IgD-negative memory B cell (primary cell): ENCODE measurements at regions not wholly inside any gene's neighbourhood (a gene's known extent, or its start where the extent isn't known, plus 50 kb on each side); places are given as distances from the start of the nearest gene placed in this dataset.
"Not testable (repeated sequence)": the region's sequence is repeated elsewhere in the genome, so short reads cannot be mapped to it uniquely, and the experiment has no call there.

Source experiments
- H3K27ac Mint-ChIP-seq, 3 donors: one replicate each; pipeline ENCODE4 v1.8.0; 2020 to 2022; ENCODE audit warnings: mild to moderate bottlenecking in 3 of 3, mixed read lengths in 3 of 3, moderate library complexity in 1 of 3
- H3K27me3 Mint-ChIP-seq: one replicate; pipeline ENCODE4 v1.8.0; 2021; ENCODE audit warnings: mixed read lengths
- H3K36me3 Mint-ChIP-seq: one replicate; pipeline ENCODE4 v1.8.0; 2020; ENCODE audit warnings: mild to moderate bottlenecking, mixed read lengths
- H3K4me1 Mint-ChIP-seq, 3 donors: one replicate each; pipeline ENCODE4 v1.8.0; 2020 to 2022; ENCODE audit warnings: mixed read lengths in 3 of 3, mild to moderate bottlenecking in 1 of 3
- H3K4me3 Mint-ChIP-seq, 4 donors: one replicate each; pipeline ENCODE4 v1.8.0; 2020 to 2022; ENCODE audit warnings: mild to moderate bottlenecking in 4 of 4, mixed read lengths in 4 of 4, moderate library complexity in 3 of 4
- H3K9me3 Mint-ChIP-seq, 3 donors: one replicate each; pipeline ENCODE4 v1.8.0; 2020 to 2021; ENCODE audit warnings: mixed read lengths in 3 of 3, mild to moderate bottlenecking in 1 of 3

DNA sequence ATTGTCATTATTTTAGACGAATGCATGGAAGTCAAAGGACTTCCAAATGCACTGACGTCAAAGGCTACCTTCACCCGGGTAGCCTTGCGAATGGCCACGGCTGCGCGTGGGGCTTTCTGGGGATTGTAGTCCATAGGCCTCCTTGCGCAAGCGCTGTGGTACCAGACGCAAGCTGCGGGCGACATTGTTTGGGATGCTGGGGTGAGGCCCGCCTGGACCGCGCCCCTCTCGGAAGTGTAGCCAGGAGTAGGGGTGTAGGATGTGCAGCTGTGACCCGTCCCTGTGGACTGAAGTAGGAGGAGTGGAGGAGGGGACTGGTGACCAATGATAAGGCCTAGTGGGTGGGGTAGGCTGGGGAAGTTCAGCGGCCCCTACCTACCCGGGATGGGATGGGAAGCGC, 720.0 kb upstream of the DEFB115 start:
- H3K27ac Mint-ChIP-seq, H3K36me3 Mint-ChIP-seq, H3K27me3 Mint-ChIP-seq, H3K9me3 Mint-ChIP-seq, H3K4me1 Mint-ChIP-seq, H3K4me3 Mint-ChIP-seq: not testable (repeated sequence)

DNA sequence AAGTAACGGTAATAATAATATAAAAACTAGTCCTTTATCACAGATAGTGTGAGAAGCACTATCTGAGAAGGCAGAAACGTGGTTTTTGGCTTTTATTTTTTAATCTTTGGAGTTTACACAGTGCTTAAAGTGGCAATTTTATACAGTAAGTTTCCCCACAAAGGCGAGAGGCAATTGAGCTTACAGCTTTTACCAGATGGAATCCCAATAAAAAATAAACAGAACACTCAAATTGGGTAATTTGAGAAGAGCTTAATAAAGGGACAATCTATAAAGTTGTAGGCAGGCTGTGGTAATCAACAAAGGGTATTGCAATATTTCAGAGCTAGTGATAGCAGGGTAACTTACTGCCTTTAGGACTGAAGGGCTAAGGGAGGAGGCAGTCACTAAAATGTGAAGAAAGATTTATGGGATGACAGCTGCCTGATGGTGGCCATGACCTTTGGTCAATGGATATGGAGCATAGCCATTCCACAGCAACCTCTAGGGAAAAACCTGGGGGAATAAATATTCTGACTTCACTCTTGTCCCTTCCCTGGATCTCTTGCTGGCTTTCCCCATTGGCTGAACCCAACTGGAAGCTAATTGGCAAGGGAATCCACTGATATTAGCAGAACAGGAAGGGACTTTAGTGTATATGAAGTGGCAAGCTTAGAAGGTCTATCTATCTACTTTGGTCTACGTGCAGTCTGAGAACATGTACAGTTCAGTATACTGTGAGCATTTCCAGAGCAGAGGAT, 717.0 kb upstream of the DEFB115 start:
- not testable (repeated sequence) for H3K4me3 Mint-ChIP-seq, H3K9me3 Mint-ChIP-seq, H3K4me1 Mint-ChIP-seq, H3K27me3 Mint-ChIP-seq, H3K36me3 Mint-ChIP-seq, H3K27ac Mint-ChIP-seq

DNA sequence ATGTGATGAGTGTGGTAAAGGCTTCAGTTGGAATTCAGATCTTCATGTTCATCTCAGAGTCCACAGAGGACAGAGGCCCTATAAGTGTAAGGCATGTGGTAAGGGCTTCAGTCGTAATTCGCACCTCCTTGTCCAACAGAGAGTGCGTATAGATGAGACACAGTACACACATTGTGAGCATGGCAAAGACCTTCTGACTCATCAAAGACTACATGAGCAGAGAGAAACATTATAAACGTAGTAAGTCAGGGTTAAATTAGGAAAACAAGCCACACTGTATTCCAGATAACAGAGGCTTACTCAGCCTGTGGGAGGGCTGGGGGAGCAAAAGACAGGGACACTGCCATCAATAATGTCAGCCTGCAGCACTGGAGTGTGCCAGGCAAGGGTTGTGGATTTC, 706.2 kb upstream of the DEFB115 start:
- not testable (repeated sequence) for H3K9me3 Mint-ChIP-seq, H3K27me3 Mint-ChIP-seq, H3K27ac Mint-ChIP-seq, H3K36me3 Mint-ChIP-seq, H3K4me3 Mint-ChIP-seq, H3K4me1 Mint-ChIP-seq

DNA sequence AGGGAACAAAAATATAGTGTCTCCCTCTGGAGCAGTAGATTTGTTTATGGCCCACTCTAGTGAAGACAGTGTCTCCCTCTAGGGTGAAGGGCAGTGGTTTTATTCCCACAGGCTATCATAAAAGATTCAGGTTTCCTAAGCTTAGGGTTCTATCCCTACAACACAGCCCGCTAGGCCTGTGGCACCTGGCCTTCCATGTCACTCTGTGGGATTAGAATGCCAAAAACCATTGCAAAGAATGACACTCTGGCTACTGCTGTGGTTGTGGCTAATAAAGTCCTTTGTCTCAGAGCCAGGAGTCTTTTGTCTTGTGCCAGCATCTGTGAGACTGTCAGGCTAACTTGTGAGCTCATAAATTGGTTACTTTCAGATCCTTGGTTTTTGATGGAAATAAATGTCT, 700.7 kb upstream of the DEFB115 start:
- not testable (repeated sequence) for H3K4me1 Mint-ChIP-seq, H3K4me3 Mint-ChIP-seq, H3K27me3 Mint-ChIP-seq, H3K9me3 Mint-ChIP-seq, H3K27ac Mint-ChIP-seq, H3K36me3 Mint-ChIP-seq

DNA sequence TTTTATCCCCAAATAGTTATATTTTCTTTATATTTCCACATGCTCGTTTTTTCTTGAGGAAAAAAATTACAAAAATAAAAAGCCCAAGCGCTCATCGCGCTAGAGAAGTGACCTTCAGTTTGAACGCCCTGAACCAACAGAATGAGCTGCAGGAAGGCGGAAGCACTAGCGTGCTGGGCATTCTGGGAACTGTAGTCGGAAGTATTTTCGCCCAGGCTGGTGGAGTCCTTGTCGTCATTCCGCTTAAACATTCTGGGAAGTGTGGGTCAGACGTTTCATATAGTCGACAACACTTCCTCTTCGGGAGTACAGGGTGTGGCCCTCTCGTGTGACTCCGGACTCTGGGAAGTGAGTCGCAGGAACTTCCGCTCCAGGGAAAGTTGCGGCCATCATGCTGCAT, 692.4 kb upstream of the DEFB115 start:
- H3K27ac Mint-ChIP-seq, H3K36me3 Mint-ChIP-seq, H3K4me3 Mint-ChIP-seq, H3K4me1 Mint-ChIP-seq, H3K27me3 Mint-ChIP-seq, H3K9me3 Mint-ChIP-seq: not testable (repeated sequence)

DNA sequence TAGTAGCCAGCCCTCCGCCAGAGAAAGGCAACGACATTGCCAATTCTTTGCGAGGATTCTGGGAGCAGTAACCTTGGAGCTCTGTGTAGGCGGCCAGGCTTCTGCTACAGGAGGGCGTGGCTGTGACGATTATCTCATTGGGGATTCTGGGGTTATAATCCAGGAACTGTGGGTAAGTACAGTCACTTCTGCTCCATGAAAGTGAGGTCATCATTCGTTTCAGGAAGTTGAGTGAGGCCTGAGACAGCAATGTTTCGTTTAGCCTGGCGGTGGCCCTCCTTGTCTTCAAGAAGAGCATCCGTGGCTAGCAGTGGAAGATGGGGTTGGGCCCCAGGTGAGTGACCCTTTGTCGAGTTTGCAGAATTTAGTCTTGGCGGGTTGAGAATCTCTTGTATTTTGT, 687.6 kb upstream of the DEFB115 start:
- not testable (repeated sequence) for H3K36me3 Mint-ChIP-seq, H3K9me3 Mint-ChIP-seq, H3K4me3 Mint-ChIP-seq

DNA sequence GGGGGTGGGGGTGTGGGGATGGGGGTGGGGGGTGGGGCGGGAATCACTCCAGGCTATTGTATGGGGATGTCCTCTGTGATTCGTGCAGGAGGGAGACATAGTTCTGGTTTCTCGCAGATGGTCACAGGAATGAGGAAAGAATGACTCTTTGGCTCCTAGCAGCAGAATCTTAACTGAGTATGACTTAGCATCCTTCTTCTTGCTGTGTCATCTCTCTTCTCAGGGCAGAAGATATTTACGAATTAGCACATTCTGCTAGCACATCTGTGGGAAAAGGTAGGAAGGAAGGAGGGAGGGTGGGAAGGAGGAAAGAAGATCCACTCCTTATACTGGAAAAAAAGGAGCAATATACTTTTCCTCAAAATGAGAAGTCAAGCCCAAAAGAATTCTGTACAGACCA, 686.8 kb upstream of the DEFB115 start:
- not testable (repeated sequence) for H3K27ac Mint-ChIP-seq, H3K27me3 Mint-ChIP-seq, H3K4me3 Mint-ChIP-seq, H3K36me3 Mint-ChIP-seq, H3K4me1 Mint-ChIP-seq, H3K9me3 Mint-ChIP-seq

More for the DNA sequence above, 687.6 kb upstream of the DEFB115 start:
- H3K27ac Mint-ChIP-seq, H3K27me3 Mint-ChIP-seq, H3K4me1 Mint-ChIP-seq: not testable (repeated sequence)

DNA sequence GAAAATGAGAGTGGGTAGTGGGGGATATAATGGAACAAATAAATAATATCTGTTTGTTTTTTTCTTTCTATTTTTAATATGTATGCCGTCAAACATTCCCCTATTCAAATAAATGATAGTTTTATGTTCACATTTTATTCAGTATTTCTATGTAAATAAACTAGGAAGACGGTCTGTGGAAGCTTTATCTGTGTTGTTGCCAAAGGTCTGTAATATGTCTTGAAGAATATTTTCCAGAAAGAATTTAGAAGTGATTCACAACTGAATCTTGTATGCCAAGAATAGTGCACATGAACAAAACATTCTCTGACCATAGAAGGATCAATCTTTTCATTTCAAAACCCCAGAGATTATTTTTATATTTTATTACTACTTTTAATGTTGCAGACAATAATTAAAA, 683.1 kb upstream of the DEFB115 start:
- not testable (repeated sequence) for H3K27me3 Mint-ChIP-seq, H3K27ac Mint-ChIP-seq, H3K9me3 Mint-ChIP-seq, H3K4me1 Mint-ChIP-seq, H3K4me3 Mint-ChIP-seq, H3K36me3 Mint-ChIP-seq

DNA sequence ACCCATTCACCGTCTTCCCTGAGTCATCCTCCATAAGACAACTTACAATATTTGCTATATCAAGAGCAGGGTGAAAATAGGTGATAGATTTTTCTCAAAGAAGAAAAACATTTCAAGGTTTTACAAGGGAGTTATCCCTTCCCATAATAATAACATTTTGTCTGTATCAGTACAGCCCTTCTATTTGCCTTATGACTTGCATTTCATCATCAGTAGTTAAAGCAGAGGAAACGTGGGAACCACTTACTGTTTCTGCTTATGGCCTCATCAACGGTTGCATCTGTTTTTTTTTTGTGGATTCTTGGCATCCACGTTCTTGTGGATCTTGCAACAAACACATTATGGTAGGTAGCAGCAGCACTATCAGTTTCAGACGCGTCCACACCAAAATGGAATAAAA, 678.4 kb upstream of the DEFB115 start:
- not testable (repeated sequence) for H3K27me3 Mint-ChIP-seq, H3K4me1 Mint-ChIP-seq, H3K9me3 Mint-ChIP-seq, H3K4me3 Mint-ChIP-seq, H3K36me3 Mint-ChIP-seq, H3K27ac Mint-ChIP-seq

DNA sequence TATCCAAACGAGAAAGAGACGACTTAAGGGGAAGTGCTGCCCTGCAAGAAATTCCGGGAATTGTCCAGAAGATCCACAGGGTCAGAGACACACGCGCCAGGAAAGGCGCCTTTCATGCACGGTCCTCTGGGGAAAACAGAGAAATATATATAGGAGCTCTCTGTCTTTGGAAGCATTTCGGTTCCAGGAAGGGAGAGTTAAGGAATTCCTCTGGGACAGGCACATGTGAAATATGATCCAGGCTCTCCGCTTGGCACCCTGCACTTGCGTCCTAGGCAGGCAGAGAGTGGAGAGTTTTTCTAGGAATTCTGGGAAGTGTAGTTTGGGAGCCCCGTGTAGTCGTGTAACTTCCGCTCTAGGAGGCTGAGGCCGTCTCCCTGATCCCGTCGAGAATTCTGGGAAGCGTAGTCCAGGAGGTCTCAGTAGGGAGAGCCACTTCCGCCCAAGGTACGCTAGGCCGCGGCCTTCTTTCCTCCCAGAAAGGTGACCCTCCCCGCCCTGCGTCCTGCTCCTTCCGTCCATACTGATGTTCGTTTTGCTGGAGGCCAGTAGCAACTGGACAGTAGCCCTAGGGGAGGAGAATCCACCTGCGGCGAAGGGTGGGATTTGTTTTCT, 677.5 kb upstream of the DEFB115 start:
- H3K4me1 Mint-ChIP-seq, H3K27me3 Mint-ChIP-seq, H3K36me3 Mint-ChIP-seq, H3K4me3 Mint-ChIP-seq, H3K9me3 Mint-ChIP-seq, H3K27ac Mint-ChIP-seq: not testable (repeated sequence)

DNA sequence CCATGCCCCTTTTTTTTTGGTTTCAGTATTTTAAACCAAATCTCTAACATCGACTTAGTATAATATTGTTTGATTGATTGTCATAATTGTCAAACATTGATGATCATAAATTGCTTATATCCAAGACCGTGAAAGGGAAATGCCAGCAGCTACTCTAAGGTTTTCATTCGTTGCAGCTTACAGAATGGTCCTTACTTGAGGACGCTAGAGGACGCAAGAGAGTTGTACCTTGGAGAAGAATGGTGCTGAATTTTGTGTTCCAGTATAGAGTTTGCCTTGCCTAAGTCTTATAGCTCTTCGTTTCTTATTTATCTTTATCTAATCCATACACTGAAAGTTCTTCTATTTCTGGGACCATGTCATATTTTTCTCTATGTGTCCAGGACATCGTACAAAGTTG, 675.6 kb upstream of the DEFB115 start:
- H3K36me3 Mint-ChIP-seq, H3K27ac Mint-ChIP-seq, H3K4me3 Mint-ChIP-seq, H3K9me3 Mint-ChIP-seq, H3K4me1 Mint-ChIP-seq, H3K27me3 Mint-ChIP-seq: not testable (repeated sequence)

DNA sequence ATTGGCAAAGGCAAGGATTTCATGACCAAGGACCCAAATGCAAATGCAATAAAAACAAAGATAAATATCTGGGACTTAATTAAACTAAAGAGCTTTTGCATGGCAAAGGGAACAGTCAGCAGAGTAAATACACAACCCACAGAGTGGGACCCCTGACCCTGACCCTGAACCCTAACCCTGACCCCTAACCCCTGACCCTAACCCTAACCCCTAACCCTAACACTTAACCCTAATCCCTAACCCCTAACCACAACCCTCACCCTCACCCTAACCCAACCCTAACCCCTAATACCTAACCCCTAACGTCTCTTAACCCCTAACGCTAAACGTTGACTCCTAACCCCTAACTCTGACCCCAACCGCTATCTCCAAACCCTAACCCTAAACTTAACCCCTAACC, 673.1 kb upstream of the DEFB115 start:
- H3K4me1 Mint-ChIP-seq, H3K4me3 Mint-ChIP-seq, H3K9me3 Mint-ChIP-seq, H3K27me3 Mint-ChIP-seq, H3K27ac Mint-ChIP-seq, H3K36me3 Mint-ChIP-seq: not testable (repeated sequence)

DNA sequence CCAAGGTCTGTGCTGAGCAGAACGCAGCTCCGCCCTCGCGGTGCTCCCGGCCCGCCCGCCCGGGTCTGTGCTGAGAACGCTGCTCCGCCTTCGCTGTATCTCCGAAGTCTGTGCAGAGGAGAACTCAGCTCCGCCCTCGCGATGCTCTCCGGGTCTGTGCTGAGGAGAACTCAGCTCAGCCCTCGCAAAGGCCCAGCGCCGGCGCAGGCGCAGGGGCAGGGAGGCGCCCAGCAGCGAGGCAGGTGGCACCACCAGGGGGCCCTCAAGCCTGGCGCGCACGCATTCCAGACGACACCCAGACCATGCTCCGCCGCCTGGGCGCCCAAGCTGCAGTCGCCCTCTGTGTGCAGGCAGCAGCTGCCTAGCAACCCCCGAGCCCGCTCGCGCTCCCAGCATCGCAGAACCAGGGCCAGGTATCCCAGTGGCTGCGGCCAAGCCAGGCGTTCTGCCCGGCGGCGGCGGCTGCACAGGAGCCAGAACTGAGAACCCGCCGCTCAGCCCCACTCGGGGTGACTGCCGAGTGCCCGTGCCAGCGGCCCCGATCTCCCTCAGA, 672.1 kb upstream of the DEFB115 start:
- H3K27me3 Mint-ChIP-seq, H3K9me3 Mint-ChIP-seq, H3K27ac Mint-ChIP-seq, H3K36me3 Mint-ChIP-seq, H3K4me1 Mint-ChIP-seq, H3K4me3 Mint-ChIP-seq: not testable (repeated sequence)

DNA sequence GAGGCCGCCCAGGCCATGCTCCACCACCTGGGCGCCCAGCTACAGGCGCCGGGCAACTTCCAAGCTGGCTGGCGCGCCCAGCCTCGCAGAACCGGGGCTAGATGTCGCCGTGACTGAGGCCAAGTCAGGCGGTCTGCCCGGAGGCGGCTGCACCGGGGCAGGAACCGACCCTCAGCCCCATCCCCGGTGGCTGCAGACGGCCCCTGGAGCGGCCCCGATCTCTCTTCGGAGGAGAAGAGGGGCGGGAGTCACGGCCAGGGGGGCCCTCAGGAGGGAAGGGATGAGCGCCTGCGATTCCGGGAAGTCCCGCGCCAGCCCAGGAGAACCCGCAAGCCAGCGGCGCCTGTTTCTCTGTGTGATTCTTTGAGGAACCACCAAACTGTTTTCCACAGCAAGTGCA, 671.3 kb upstream of the DEFB115 start:
- not testable (repeated sequence) for H3K4me3 Mint-ChIP-seq

DNA sequence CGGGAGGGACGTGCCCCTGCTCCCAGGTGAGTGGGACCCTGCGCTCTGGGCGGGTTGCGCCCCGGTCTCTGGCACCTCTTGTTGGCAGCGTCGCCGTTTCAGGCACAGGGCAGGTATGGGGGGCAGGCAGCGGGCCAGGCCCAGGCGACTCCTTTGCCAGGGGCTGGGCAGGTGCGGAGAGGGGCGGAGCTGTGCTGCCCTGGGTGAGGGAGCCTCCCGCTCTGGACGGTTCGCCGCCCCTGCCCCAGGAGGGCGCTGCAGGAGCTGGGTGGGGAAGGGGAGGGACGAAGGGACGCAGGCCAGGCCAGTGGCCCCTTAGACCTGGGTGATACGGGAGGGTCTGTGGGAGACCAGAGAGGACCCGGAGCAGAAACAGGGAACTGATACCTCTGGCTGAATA, 663.9 kb upstream of the DEFB115 start:
- no peak overlapping the region for H3K27ac Mint-ChIP-seq
- H3K4me1 Mint-ChIP-seq, result no peaks in the 10 kb centered on the region
- no peaks in the 10 kb centered on the region for H3K36me3 Mint-ChIP-seq
- no peak overlapping the region for H3K4me3 Mint-ChIP-seq
- H3K27me3 Mint-ChIP-seq, result no peaks in the 10 kb centered on the region
- H3K9me3 Mint-ChIP-seq, result peaks cover 0 to 3% (median 0%) of the 10 kb centered on the region in 3 donors

More for the DNA sequence above, 671.3 kb upstream of the DEFB115 start:
- H3K27ac Mint-ChIP-seq, H3K36me3 Mint-ChIP-seq, H3K4me1 Mint-ChIP-seq, H3K9me3 Mint-ChIP-seq, H3K27me3 Mint-ChIP-seq: not testable (repeated sequence)

DNA sequence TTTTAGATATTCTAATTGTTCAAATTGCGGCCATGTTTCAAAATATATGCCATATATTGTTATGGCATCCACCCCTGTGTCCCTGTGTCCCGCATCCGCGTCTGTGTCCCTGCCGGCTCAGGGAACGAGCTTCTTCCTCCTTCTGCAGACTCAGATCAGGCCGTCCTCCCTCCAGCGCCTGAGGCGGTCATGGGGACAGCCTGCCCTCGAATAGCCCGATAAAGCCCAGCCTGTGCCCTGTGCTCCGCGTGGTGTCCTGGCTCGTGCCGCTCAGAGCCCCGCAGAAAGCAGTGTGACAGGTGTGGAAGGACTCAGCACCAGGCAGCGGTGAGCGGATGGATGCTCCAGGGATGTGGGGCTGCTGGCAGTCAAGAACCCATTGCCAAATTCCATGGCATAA, 663.4 kb upstream of the DEFB115 start:
- no peaks in the 10 kb centered on the region for H3K4me1 Mint-ChIP-seq
- no peaks in the 10 kb centered on the region for H3K36me3 Mint-ChIP-seq
- H3K9me3 Mint-ChIP-seq, result peaks cover 0 to 3% (median 0%) of the 10 kb centered on the region in 3 donors
- no peak overlapping the region for H3K27ac Mint-ChIP-seq
- no peak overlapping the region for H3K4me3 Mint-ChIP-seq
- no peaks in the 10 kb centered on the region for H3K27me3 Mint-ChIP-seq
